SU-DHL-6 (cell line): ENCODE measurements at regions not wholly inside any gene's neighbourhood (a gene's known extent, or its start where the extent isn't known, plus 50 kb on each side); places are given as distances from the start of the nearest gene placed in this dataset.

Experiments
- EZH2phosphoT487 ChIP-seq: fragments of 200-600 bp; sonication (generic), shearing (Covaris generic); conservative IDR thresholded peaks from 2 replicates; pipeline ENCODE4 v1.6.1; 2018; ENCODE audit warnings: mild to moderate bottlenecking, antibody characterized with exemption, low read length, moderate library complexity, mixed read lengths
- TF ChIP-seq, protein P1 (sequence below): fragments of 200-600 bp; sonication (generic); IDR thresholded peaks from one replicate; pipeline ENCODE4 v1.5.1; 2017; ENCODE audit warnings: antibody characterized with exemption, mild to moderate bottlenecking, low read length, moderate library complexity; ENCODE audit not compliant: insufficient read depth, poor library complexity, severe bottlenecking

DNA sequence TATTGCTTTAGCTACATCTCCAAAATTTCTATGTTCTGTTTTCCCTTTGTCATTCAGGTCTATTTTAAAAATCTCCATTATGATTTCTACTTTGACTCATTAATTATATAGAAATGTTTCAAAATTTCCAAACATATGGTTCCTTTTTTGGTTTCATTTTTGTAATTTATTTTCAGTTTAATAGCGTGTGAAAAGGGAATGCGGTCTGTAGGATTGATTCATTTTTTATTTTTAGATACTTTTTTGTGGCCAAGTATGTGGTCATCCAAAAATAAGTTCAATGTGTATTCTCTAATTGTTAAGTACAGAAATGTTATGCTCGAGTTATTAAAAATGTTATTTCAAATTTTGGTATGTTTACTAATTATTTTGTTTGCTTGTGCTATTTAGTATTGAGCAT lies 72.5 kb upstream of the ANKRD1 start:
- TF ChIP-seq EZH2phosphoT487 = no peak
- TF ChIP-seq, protein P1, sequence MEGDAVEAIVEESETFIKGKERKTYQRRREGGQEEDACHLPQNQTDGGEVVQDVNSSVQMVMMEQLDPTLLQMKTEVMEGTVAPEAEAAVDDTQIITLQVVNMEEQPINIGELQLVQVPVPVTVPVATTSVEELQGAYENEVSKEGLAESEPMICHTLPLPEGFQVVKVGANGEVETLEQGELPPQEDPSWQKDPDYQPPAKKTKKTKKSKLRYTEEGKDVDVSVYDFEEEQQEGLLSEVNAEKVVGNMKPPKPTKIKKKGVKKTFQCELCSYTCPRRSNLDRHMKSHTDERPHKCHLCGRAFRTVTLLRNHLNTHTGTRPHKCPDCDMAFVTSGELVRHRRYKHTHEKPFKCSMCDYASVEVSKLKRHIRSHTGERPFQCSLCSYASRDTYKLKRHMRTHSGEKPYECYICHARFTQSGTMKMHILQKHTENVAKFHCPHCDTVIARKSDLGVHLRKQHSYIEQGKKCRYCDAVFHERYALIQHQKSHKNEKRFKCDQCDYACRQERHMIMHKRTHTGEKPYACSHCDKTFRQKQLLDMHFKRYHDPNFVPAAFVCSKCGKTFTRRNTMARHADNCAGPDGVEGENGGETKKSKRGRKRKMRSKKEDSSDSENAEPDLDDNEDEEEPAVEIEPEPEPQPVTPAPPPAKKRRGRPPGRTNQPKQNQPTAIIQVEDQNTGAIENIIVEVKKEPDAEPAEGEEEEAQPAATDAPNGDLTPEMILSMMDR = no peak
